Endodermal cell (in vitro differentiated cells): ENCODE measurements at regions not wholly inside any gene's neighbourhood (a gene's known extent, or its start where the extent isn't known, plus 50 kb on each side); places are given as distances from the start of the nearest gene placed in this dataset.
A peak's percentile ranks its signal among the peaks of the same experiment; 100 is the strongest.
"Not testable (repeated sequence)": the region's sequence is repeated elsewhere in the genome, so short reads cannot be mapped to it uniquely, and the experiment has no call there.

Experiments used
- DNase-seq: peaks from one replicate; pipeline ENCODE4 v3.0.0-alpha.2; 2017
- H3K27ac ChIP-seq: 2 replicates; pipeline ENCODE4 v1.5.1; 2013; ENCODE audit warnings: mild to moderate bottlenecking, low read depth, low read length, moderate library complexity
- H3K27me3 ChIP-seq: 2 replicates; pipeline ENCODE4 v1.6.1; 2013; ENCODE audit warnings: mild to moderate bottlenecking, low read length, moderate library complexity; ENCODE audit not compliant: insufficient read depth, control insufficient read depth, poor library complexity, severe bottlenecking
- H3K36me3 ChIP-seq: 2 replicates; pipeline ENCODE4 v1.7.0; 2013; ENCODE audit warnings: mild to moderate bottlenecking, low read length, moderate library complexity; ENCODE audit not compliant: control insufficient read depth, insufficient read depth
- H3K4me1 ChIP-seq: one replicate; pipeline ENCODE4 v1.7.0; 2013; ENCODE audit warnings: low read length; ENCODE audit not compliant: control insufficient read depth, insufficient read depth
- H3K4me3 ChIP-seq: 2 replicates; pipeline ENCODE4 v1.5.1; 2013; ENCODE audit warnings: mild to moderate bottlenecking, low read length, moderate library complexity
- H3K9ac ChIP-seq: 2 replicates; pipeline ENCODE4 v1.6.1; 2013; ENCODE audit warnings: mild to moderate bottlenecking, low read length, moderate library complexity; ENCODE audit not compliant: poor library complexity, severe bottlenecking; ENCODE audit errors: extremely low read depth
- H3K9me3 ChIP-seq: 2 replicates; pipeline ENCODE4 v1.6.1; 2013; ENCODE audit warnings: mild to moderate bottlenecking, low read length, moderate library complexity; ENCODE audit not compliant: control insufficient read depth
- H3K27ac Mint-ChIP-seq: 2 replicates; pipeline ENCODE4 v1.8.0; 2020; ENCODE audit warnings: mixed read lengths
- H3K27me3 Mint-ChIP-seq: 2 replicates; pipeline ENCODE4 v1.8.0; 2021; ENCODE audit warnings: mild to moderate bottlenecking, mixed read lengths; ENCODE audit not compliant: insufficient read depth
- H3K36me3 Mint-ChIP-seq: 2 replicates; pipeline ENCODE4 v1.8.0; 2020; ENCODE audit warnings: low read depth, mixed read lengths
- H3K4me1 Mint-ChIP-seq: 2 replicates; pipeline ENCODE4 v1.8.0; 2020; ENCODE audit warnings: mixed read lengths
- H3K4me3 Mint-ChIP-seq: 2 replicates; pipeline ENCODE4 v1.8.0; 2020; ENCODE audit warnings: mild to moderate bottlenecking, moderate library complexity, mixed read lengths
- H3K9me3 Mint-ChIP-seq: 2 replicates; pipeline ENCODE4 v1.8.0; 2020; ENCODE audit warnings: mild to moderate bottlenecking, mixed read lengths
- WGBS, 2 experiments: methylation state at CpG; one replicate each; pipeline versions ENCODE4 v1.1.5 to v1.1.7; 2013; ENCODE audit warnings: missing lambda C conversion rate in 2 of 2, mixed read lengths in 1 of 2; ENCODE audit not compliant: insufficient coverage in 1 of 2, insufficient read length in 1 of 2; 5-methylcytosine and 5-hydroxymethylcytosine counted together
- TF ChIP-seq, protein P1 (sequence below): fragments of 200-600 bp; sonication (generic); conservative IDR thresholded peaks from 2 replicates; pipeline ENCODE4 v1.5.0; 2021; ENCODE audit warnings: antibody characterized with exemption, mild to moderate bottlenecking

DNA sequence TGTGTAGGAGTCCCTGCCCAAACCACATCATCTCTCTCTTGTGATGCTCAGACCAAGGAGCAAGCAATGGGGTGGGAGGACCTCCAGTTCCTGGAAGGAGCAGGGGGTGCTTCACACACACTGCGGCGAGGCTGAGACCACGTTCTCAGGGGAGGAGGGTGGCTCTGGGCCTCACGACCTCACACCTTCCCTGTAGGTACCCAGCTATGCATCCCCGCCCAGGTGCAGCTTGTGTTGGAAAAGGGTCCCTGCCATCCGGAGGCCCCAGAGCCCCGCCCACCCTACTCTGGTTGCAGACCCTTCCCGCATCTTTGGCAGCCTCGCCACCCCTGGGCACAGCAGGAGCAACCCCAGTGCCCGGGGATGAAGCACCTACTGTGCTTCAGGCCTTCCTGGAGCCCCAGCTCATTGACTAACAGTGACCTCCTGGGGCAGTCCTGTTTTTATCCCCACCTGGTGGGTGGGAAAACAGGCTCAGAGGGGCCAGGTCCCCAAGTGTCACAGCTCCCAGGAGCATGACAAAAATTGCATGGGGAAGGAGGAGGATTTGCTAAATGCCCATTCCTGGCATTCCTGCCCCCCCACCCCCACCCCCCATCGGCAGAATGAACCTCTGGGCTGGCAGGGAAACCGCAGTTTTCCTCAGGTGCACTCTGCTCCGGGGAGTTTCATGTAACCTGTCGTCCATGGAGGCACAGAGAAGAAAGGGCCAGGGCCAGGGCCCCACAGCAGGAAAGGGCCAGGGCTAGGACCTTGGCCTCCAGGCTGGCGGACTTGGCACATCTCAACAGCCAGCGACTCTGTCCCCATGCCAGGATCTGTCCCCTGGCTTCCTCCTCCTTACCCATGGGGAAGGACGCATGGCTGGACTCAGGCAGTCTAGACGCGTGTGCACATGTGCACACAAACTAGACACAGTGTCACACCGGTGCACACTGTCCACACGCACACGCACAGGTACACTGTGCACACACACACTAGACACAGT lies 81.0 kb downstream of the IGLL1 start:
- H3K4me1 Mint-ChIP-seq = peaks cover 15% of the 10 kb centered on the region
- H3K9me3 Mint-ChIP-seq = no peaks in the 10 kb centered on the region
- Histone ChIP-seq H3K4me3 (no peak overlapping the region), H3K9ac (no peak overlapping the region), H3K27me3 (no peaks in the 10 kb centered on the region), H3K4me1 (no peaks in the 10 kb centered on the region), H3K27ac (no peak overlapping the region), H3K36me3 (no peaks in the 10 kb centered on the region), H3K9me3 (no peaks in the 10 kb centered on the region)
- no peak overlapping the region for H3K4me3 Mint-ChIP-seq
- no peak overlapping the region for H3K27ac Mint-ChIP-seq
- no peaks in the 10 kb centered on the region for H3K36me3 Mint-ChIP-seq
- H3K27me3 Mint-ChIP-seq = peaks cover 21% of the 10 kb centered on the region
- TF ChIP-seq, protein P1, sequence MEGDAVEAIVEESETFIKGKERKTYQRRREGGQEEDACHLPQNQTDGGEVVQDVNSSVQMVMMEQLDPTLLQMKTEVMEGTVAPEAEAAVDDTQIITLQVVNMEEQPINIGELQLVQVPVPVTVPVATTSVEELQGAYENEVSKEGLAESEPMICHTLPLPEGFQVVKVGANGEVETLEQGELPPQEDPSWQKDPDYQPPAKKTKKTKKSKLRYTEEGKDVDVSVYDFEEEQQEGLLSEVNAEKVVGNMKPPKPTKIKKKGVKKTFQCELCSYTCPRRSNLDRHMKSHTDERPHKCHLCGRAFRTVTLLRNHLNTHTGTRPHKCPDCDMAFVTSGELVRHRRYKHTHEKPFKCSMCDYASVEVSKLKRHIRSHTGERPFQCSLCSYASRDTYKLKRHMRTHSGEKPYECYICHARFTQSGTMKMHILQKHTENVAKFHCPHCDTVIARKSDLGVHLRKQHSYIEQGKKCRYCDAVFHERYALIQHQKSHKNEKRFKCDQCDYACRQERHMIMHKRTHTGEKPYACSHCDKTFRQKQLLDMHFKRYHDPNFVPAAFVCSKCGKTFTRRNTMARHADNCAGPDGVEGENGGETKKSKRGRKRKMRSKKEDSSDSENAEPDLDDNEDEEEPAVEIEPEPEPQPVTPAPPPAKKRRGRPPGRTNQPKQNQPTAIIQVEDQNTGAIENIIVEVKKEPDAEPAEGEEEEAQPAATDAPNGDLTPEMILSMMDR = no peak
- peak; percentile 74 for DNase-seq
- 73 to 77% methylated on average over 9 to 22 of the region's 22 CpGs for WGBS, 2 experiments

DNA sequence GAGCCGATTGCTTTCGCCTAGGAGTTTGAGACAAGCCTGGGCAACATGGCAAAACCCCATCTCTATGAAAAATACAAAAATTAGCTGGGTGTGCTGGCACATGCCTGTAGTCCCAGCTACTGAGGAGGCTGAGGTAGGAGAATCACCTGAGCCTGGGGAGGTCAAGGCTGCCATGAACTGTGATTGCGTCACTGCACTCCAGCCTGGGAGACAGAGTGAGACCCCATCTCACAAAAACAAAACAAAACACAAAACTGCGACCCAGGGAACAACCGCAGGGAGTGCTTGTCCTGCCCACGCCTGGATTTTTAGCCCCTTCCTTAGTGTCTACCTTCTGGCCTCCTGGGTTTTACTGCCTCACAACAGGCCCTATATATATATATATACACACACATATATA lies 82.2 kb downstream of the IGLL1 start:
- H3K4me3 Mint-ChIP-seq, H3K9me3 Mint-ChIP-seq, DNase-seq, H3K27me3 Mint-ChIP-seq, H3K9me3 ChIP-seq, H3K36me3 ChIP-seq, H3K4me1 ChIP-seq, H3K9ac ChIP-seq, H3K27me3 ChIP-seq, H3K4me3 ChIP-seq, H3K27ac Mint-ChIP-seq, H3K27ac ChIP-seq, H3K36me3 Mint-ChIP-seq: not testable (repeated sequence)
- 93 to 100% methylated on average over 5 to 6 of the region's 6 CpGs for WGBS, 2 experiments
- peaks cover 11% of the 10 kb centered on the region for H3K4me1 Mint-ChIP-seq

DNA sequence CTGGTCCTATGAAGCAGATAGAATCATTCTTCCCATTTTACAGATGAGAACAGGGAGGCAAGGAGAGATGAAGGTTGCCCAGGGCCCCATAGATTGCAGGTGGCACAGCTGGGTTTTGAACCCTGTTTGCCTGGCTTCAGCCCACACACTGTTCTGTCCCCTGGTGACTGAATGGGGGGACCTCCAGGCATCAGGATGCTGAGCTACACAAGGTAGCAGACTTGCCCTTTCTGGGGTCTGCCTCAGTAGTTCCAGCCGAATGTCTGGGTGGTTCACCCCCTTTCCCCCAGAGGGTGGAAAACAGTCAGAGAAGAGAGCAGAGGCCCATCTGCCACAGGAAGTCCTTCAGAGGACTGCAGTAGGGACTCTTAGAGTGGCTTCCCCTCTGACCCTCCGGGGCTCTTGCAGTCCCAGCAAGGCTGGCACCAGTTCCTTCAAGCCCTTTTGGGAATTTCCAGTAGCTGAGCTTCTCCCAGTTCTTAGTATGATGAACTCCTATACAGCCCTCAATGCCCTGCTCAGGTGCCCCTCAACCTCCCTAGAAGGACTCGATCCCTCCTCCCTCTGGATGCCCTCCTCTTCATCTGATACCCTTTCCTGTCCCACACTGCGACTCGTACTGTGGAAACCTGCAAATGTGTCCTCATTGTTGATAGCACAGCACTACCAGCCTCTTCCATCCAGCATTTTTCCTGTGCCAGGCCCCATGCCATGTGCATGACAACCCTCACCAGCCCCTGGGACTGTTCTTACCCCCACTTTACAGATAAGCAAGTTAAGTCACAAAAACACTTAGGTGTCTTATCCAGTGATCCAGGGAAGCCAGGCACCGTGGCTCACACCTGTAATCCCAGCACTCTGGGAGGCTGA lies 82.8 kb downstream of the IGLL1 start:
- Mint-ChIP-seq H3K36me3 (no peaks in the 10 kb centered on the region), H3K27ac (no peak overlapping the region)

More for the DNA sequence above, 82.8 kb downstream of the IGLL1 start:
- TF ChIP-seq, protein P1 = no peak
- 85 to 88% methylated on average over 4 to 6 of the region's 6 CpGs for WGBS, 2 experiments
- no peak for DNase-seq
- Mint-ChIP-seq H3K9me3 (no peaks in the 10 kb centered on the region), H3K27me3 (peaks cover 9% of the 10 kb centered on the region), H3K4me1 (peaks cover 11% of the 10 kb centered on the region), H3K4me3 (no peak overlapping the region)
- Histone ChIP-seq H3K9ac (no peak overlapping the region), H3K27me3 (no peaks in the 10 kb centered on the region), H3K27ac (no peak overlapping the region), H3K4me1 (no peaks in the 10 kb centered on the region), H3K4me3 (no peak overlapping the region), H3K9me3 (no peaks in the 10 kb centered on the region), H3K36me3 (no peaks in the 10 kb centered on the region)
